OCI-LY1 (cell line): ENCODE measurements at regions not wholly inside any gene's neighbourhood (a gene's known extent, or its start where the extent isn't known, plus 50 kb on each side); places are given as distances from the start of the nearest gene placed in this dataset.

Experiments used
- H2AFZ ChIP-seq: fragments of 200-600 bp; sonication (generic), shearing (Covaris generic); 2 replicates; pipeline ENCODE4 v1.6.0; 2014; ENCODE audit warnings: antibody characterized with exemption, mild to moderate bottlenecking, low read length
- H3F3A ChIP-seq: fragments of 200-600 bp; sonication (generic), shearing (Covaris generic); 2 replicates; pipeline ENCODE4 v1.6.0; 2014; ENCODE audit warnings: mild to moderate bottlenecking, antibody characterized with exemption, low read length, moderate library complexity; ENCODE audit not compliant: insufficient read depth
- H3K27ac ChIP-seq: fragments of 200-600 bp; sonication (generic); 2 replicates; pipeline ENCODE4 v1.5.1; 2014; ENCODE audit warnings: low read length, mixed run types, mild to moderate bottlenecking, low read depth; ENCODE audit not compliant: poor library complexity, severe bottlenecking
- H3K27me3 ChIP-seq: fragments of 200-600 bp; sonication (generic); 2 replicates; pipeline ENCODE4 v1.6.0; 2014; ENCODE audit warnings: antibody characterized with exemption, mild to moderate bottlenecking, low read length, moderate library complexity; ENCODE audit not compliant: insufficient read depth
- H3K36me3 ChIP-seq: fragments of 200-600 bp; sonication (generic); 2 replicates; pipeline ENCODE4 v1.6.1; 2014; ENCODE audit warnings: mild to moderate bottlenecking, antibody characterized with exemption, low read length, moderate library complexity, mixed read lengths; ENCODE audit not compliant: insufficient read depth
- H3K4me1 ChIP-seq: fragments of 200-600 bp; sonication (generic); 2 replicates; pipeline ENCODE4 v1.5.1; 2014; ENCODE audit warnings: mild to moderate bottlenecking, low read length, moderate library complexity; ENCODE audit not compliant: insufficient read depth, severe bottlenecking
- H3K4me2 ChIP-seq: fragments of 200-600 bp; sonication (generic), shearing (Covaris generic); 2 replicates; pipeline ENCODE4 v1.6.1; 2014; ENCODE audit warnings: low read length
- H3K4me3 ChIP-seq: fragments of 200-600 bp; sonication (generic); 2 replicates; pipeline ENCODE4 v1.5.1; 2014; ENCODE audit warnings: low read length, low read depth, mild to moderate bottlenecking, mixed read lengths; ENCODE audit not compliant: poor library complexity, severe bottlenecking
- H3K79me2 ChIP-seq: fragments of 200-600 bp; shearing (Covaris generic); 2 replicates; pipeline ENCODE4 v1.6.1; 2016; ENCODE audit warnings: mixed run types, low read length, mixed read lengths; ENCODE audit not compliant: insufficient read depth
- H3K9ac ChIP-seq: fragments of 200-600 bp; sonication (generic), shearing (Covaris generic); 2 replicates; pipeline ENCODE4 v1.6.1; 2014; ENCODE audit warnings: mild to moderate bottlenecking, low read length, mixed read lengths
- H3K9me2 ChIP-seq: fragments of 200-600 bp; sonication (generic), shearing (Covaris generic); 2 replicates; pipeline ENCODE4 v1.6.1; 2014; ENCODE audit warnings: low read depth, mild to moderate bottlenecking, low read length, mixed read lengths
- H3K9me3 ChIP-seq: fragments of 200-600 bp; shearing (Covaris generic); 2 replicates; pipeline ENCODE4 v1.6.1; 2014; ENCODE audit warnings: low read length, mixed read lengths
- H4K20me1 ChIP-seq: fragments of 200-600 bp; sonication (generic), shearing (Covaris generic); 2 replicates; pipeline ENCODE4 v1.6.0; 2016; ENCODE audit warnings: mild to moderate bottlenecking, low read length; ENCODE audit not compliant: insufficient read depth
- EZH2 ChIP-seq: fragments of 200-600 bp; sonication (generic), shearing (Covaris generic); IDR thresholded peaks from 2 replicates; pipeline ENCODE4 v1.8.0; 2017; ENCODE audit warnings: borderline replicate concordance, mixed run types, mild to moderate bottlenecking, antibody characterized with exemption, low read length, moderate library complexity, mixed read lengths
- TF ChIP-seq, protein P1 (sequence below): fragments of 200-600 bp; sonication (generic), shearing (Covaris generic); IDR thresholded peaks from 2 replicates; pipeline ENCODE4 v1.5.1; 2017; ENCODE audit warnings: mild to moderate bottlenecking, antibody characterized with exemption, low read length, moderate library complexity, mixed read lengths

DNA sequence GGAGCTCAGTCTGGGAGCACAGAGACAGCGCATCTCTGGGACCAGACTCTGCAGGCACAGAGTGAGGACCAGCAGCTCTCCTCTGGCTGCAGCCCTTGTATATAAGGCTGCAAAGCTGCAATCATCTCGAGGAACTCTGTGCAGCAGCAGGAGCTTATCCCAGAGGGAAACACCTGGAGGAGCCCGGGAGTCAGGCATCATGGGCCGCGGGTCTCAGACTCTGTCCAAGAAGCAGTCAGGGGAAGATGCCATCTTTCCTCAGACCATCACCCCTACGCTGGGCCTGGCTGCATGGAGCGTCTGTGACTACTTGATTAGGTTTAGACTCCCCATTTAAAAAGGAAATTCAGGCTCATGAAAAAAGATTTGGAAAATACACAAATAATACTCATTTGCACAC, 122.0 kb downstream of the IRF8 start:
- no peaks in the 10 kb centered on the region; the same call in 1 of the 2 replicates for H3K36me3 ChIP-seq
- H3K27me3 ChIP-seq = peaks cover 4% of the 10 kb centered on the region; the same call in 1 of the 2 replicates
- TF ChIP-seq, protein P1, sequence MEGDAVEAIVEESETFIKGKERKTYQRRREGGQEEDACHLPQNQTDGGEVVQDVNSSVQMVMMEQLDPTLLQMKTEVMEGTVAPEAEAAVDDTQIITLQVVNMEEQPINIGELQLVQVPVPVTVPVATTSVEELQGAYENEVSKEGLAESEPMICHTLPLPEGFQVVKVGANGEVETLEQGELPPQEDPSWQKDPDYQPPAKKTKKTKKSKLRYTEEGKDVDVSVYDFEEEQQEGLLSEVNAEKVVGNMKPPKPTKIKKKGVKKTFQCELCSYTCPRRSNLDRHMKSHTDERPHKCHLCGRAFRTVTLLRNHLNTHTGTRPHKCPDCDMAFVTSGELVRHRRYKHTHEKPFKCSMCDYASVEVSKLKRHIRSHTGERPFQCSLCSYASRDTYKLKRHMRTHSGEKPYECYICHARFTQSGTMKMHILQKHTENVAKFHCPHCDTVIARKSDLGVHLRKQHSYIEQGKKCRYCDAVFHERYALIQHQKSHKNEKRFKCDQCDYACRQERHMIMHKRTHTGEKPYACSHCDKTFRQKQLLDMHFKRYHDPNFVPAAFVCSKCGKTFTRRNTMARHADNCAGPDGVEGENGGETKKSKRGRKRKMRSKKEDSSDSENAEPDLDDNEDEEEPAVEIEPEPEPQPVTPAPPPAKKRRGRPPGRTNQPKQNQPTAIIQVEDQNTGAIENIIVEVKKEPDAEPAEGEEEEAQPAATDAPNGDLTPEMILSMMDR = no peak
- no peak for TF ChIP-seq EZH2
- H3K79me2 ChIP-seq = no peaks in the 10 kb centered on the region
- H3K27ac ChIP-seq = no peak overlapping the region
- no peaks in the 10 kb centered on the region for H3K4me1 ChIP-seq
- H3K4me3 ChIP-seq = no peak overlapping the region
- H3F3A ChIP-seq = no peaks in the 10 kb centered on the region
- H3K9ac ChIP-seq = no peak overlapping the region
- H2AFZ ChIP-seq = no peak overlapping the region
- no peaks in the 10 kb centered on the region for H3K9me2 ChIP-seq
- H4K20me1 ChIP-seq = no peaks in the 10 kb centered on the region
- H3K4me2 ChIP-seq = no peak overlapping the region
- peaks cover 14% of the 10 kb centered on the region for H3K9me3 ChIP-seq

DNA sequence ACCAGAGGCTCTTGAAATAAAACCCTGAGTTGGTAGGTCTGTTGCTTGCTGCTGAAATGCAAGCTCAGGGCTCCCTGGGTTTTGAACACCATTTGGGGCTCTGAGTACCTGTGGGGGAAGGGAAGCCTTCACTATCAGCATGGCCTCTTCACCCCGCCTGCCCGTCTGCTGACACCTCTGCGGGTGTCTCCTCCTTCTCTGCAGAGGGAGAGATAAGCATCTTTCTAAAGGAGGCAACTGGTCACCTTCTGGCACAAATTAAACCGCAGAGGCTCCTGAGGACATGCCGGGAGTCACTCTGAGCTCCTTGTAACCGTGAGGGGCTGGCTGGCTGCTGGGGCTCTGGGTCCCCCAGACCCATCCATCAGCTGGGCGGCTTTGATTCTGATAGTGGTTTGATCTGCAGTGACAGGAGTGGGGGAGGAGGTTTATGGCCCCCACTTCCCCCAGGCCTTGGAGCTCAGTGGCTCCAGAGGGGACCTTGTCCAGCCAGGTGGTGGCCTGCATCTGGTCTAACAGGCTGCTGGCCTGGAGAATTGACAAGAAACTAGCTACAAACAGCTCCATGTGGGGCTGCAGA, 123.5 kb downstream of the IRF8 start:
- Histone ChIP-seq H3K36me3 (no peaks in the 10 kb centered on the region; the same call in 1 of the 2 replicates), H3K4me1 (no peaks in the 10 kb centered on the region), H3K4me2 (no peak overlapping the region), H3K9me3 (peaks cover 14% of the 10 kb centered on the region), H3K9me2 (no peaks in the 10 kb centered on the region), H4K20me1 (no peaks in the 10 kb centered on the region), H3K79me2 (no peaks in the 10 kb centered on the region), H3K27me3 (peaks cover 4% of the 10 kb centered on the region; the same call in 1 of the 2 replicates), H3K4me3 (no peak overlapping the region), H3K27ac (no peak overlapping the region), H3F3A (no peaks in the 10 kb centered on the region), H2AFZ (no peak overlapping the region), H3K9ac (no peak overlapping the region)
- TF ChIP-seq EZH2 = no peak
- TF ChIP-seq, protein P1 = no peak

DNA sequence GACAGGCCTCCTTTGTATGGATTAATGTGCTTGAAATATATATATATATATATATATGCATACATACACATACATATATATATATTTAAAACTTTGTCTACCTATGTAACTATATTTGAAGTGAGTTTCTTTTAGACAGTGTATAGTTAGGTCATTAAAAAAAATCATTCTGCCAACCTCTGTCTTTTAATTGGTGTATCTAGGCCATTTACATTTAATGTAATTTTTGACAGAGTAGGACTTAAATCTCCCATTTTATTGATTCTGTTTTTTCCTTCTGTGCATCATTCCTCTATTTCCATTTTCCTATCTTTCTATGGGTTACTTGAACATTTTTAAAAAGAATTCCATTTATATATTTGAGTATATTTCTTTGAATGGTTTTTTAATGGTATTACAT, 125.2 kb downstream of the IRF8 start:
- H3K9ac ChIP-seq = no peak overlapping the region
- H4K20me1 ChIP-seq = no peaks in the 10 kb centered on the region
- no peak overlapping the region for H3K4me3 ChIP-seq
- H3K27me3 ChIP-seq = peaks cover 4% of the 10 kb centered on the region; the same call in 1 of the 2 replicates
- no peak for TF ChIP-seq EZH2
- TF ChIP-seq, protein P1 = no peak
- peaks cover 14% of the 10 kb centered on the region for H3K9me3 ChIP-seq
- H3K79me2 ChIP-seq = no peaks in the 10 kb centered on the region
- H3K27ac ChIP-seq = no peak overlapping the region
- H3K9me2 ChIP-seq = no peaks in the 10 kb centered on the region
- H3F3A ChIP-seq = no peaks in the 10 kb centered on the region
- H3K4me1 ChIP-seq = no peaks in the 10 kb centered on the region
- H3K36me3 ChIP-seq = no peaks in the 10 kb centered on the region; the same call in 1 of the 2 replicates
- H3K4me2 ChIP-seq = no peak overlapping the region
- H2AFZ ChIP-seq = no peak overlapping the region
